ENCODE measurements at regions not wholly inside any gene's neighbourhood (a gene's known extent, or its start where the extent isn't known, plus 50 kb on each side); places are given as distances from the start of the nearest gene placed in this dataset.

- TF ChIP-seq TSHZ2 (CRISPR knock-in tag; IDR thresholded peaks at IDR 0.05) (no peak), CSDC2 (CRISPR knock-in tag; IDR thresholded peaks at IDR 0.05) (no peak)
- no peak for ATAC-seq
Measured at GRCh38 chr12:16685107-16685506, 79.1 kb upstream of the LMO3 start.

- ATAC-seq, result no peak
- TF ChIP-seq ZFP3 (CRISPR knock-in tag; IDR thresholded peaks at IDR 0.05), result no peak
- no peak for TF ChIP-seq ZFP30 (CRISPR knock-in tag; IDR thresholded peaks at IDR 0.05)
- TF ChIP-seq TOX (CRISPR knock-in tag; IDR thresholded peaks at IDR 0.05; ENCODE audit: borderline replicate concordance), result no peak
- TF ChIP-seq CSRNP3 (CRISPR knock-in tag; IDR thresholded peaks at IDR 0.05), result no peak
- no peak for TF ChIP-seq TSHZ2 (CRISPR knock-in tag; IDR thresholded peaks at IDR 0.05)
- TF ChIP-seq ISL1 (CRISPR knock-in tag; IDR thresholded peaks at IDR 0.05), result no peak
- TF ChIP-seq POU6F1 (CRISPR knock-in tag; IDR thresholded peaks at IDR 0.05; ENCODE audit: borderline replicate concordance, low read depth), result no peak
- no peak for TF ChIP-seq CSDC2 (CRISPR knock-in tag; IDR thresholded peaks at IDR 0.05)
- no peak for TF ChIP-seq SNAI2 (CRISPR knock-in tag; IDR thresholded peaks at IDR 0.05)
- no peak for TF ChIP-seq ZNF70 (CRISPR knock-in tag; IDR thresholded peaks at IDR 0.05)
- TF ChIP-seq GLIS3 (CRISPR knock-in tag; IDR thresholded peaks at IDR 0.05), result no peak
- no peak for TF ChIP-seq BACH2 (CRISPR knock-in tag; IDR thresholded peaks at IDR 0.05; ENCODE audit: borderline replicate concordance)
- TF ChIP-seq PPARA (CRISPR knock-in tag; IDR thresholded peaks at IDR 0.05; ENCODE audit: borderline replicate concordance), result no peak
Measured at GRCh38 chr12:16681196-16681595, 75.2 kb upstream of the LMO3 start.

GRCh38 chr12:16675438-16675837 is 69.5 kb upstream of the LMO3 start:
- ATAC-seq, result no peak
- TF ChIP-seq CSDC2 (CRISPR knock-in tag; IDR thresholded peaks at IDR 0.05) (no peak), CSRNP3 (CRISPR knock-in tag; IDR thresholded peaks at IDR 0.05) (no peak), OSR1 (CRISPR knock-in tag; IDR thresholded peaks at IDR 0.05) (no peak), TCF4 (CRISPR knock-in tag; IDR thresholded peaks at IDR 0.05; ENCODE audit: borderline replicate concordance) (no peak), POU6F1 (CRISPR knock-in tag; IDR thresholded peaks at IDR 0.05; ENCODE audit: borderline replicate concordance, low read depth) (no peak), RARB (CRISPR knock-in tag; IDR thresholded peaks at IDR 0.05) (no peak), ZNF70 (CRISPR knock-in tag; IDR thresholded peaks at IDR 0.05) (no peak), ZNF8 (CRISPR knock-in tag; IDR thresholded peaks at IDR 0.05) (no peak)

Data from SK-N-SH treated with all-trans-retinoic acid at 6 μM for 48 hours (cell line).